Stomach (tissue), 8 donors: ENCODE measurements at regions not wholly inside any gene's neighbourhood (a gene's known extent, or its start where the extent isn't known, plus 50 kb on each side); places are given as distances from the start of the nearest gene placed in this dataset.

Experiments
- DNase-seq, 2 donors: peaks; one replicate each; pipeline versions ENCODE4 v3.0.0 to v3.0.0-alpha.2; 2013 to 2019
- H3K27ac ChIP-seq, 5 donors: fragments of 200-600 bp in 4 of 5; sonication (generic) in 4 of 5; one replicate each; pipeline ENCODE4 v1.5.1; 2013 to 2019; ENCODE audit warnings: mild to moderate bottlenecking in 1 of 5, moderate library complexity in 1 of 5
- H3K27me3 ChIP-seq, 3 donors: fragments of 200-600 bp; sonication (generic); one replicate each; pipeline ENCODE4 v1.5.1; 2017 to 2019; ENCODE audit warnings: mixed run types in 1 of 3
- H3K36me3 ChIP-seq, 4 donors: fragments of 200-600 bp; sonication (generic); 1 replicate in 3 of 4; 2 replicates in 1 of 4; pipeline ENCODE4 v1.5.1; 2016 to 2019
- H3K4me1 ChIP-seq, 4 donors: fragments of 200-600 bp; sonication (generic); one replicate each; pipeline ENCODE4 v1.5.1; 2016 to 2019
- H3K4me3 ChIP-seq, 4 donors: fragments of 200-600 bp; sonication (generic) in 3 of 4; one replicate each; pipeline ENCODE4 v1.5.1; 2016 to 2019; ENCODE audit warnings: mild to moderate bottlenecking in 1 of 4
- H3K9me3 ChIP-seq, 4 donors: fragments of 200-600 bp; sonication (generic); one replicate each; pipeline ENCODE4 v1.5.1; 2016 to 2019
- CTCF ChIP-seq, 7 experiments: fragments of 450-650 bp in 4 of 7; fragments of 200-600 bp in 3 of 7; sonication (generic) in 3 of 7; IDR thresholded peaks; one replicate each; pipeline ENCODE4 v1.5.1; 2016 to 2019; ENCODE audit warnings: antibody characterized with exemption in 7 of 7, control low read depth in 2 of 7, mild to moderate bottlenecking in 1 of 7
- EP300 ChIP-seq: sonication (generic); formaldehyde crosslinking; IDR thresholded peaks from one replicate; pipeline ENCODE4 v1.6.1; 2017; ENCODE audit warnings: antibody characterized with exemption
- POLR2A ChIP-seq, 4 donors: fragments of 450-650 bp; IDR thresholded peaks; one replicate each; pipeline ENCODE4 v1.6.1; 2016; ENCODE audit warnings: antibody characterized with exemption in 4 of 4, control low read depth in 2 of 4, mild to moderate bottlenecking in 1 of 4, moderate library complexity in 1 of 4
- POLR2AphosphoS5 ChIP-seq, 3 donors: sonication (generic); formaldehyde crosslinking; IDR thresholded peaks; one replicate each; pipeline ENCODE4 v1.6.1; 2016; ENCODE audit warnings: antibody characterized with exemption in 3 of 3
- WGBS, 5 donors: extraction: QIAGEN DNeasy Blood & Tissue Kit in 3 of 5; methylation state at CpG; one replicate each; pipeline versions ENCODE4 v1.1.5 to v1.1.7; 2013 to 2018; 5-methylcytosine and 5-hydroxymethylcytosine counted together
- intact Hi-C: fragments of 100-400 bp; cut with DNase I; formaldehyde crosslinking; loops from one replicate; pipeline ENCODE4 v1.15.1; 2023; ENCODE audit warnings: low total_unique reads
- donor health status: healthy with polysubstance abuse.
- donor health status: Bipolar disorder and iron deficiency.
- donor health status: healthy.

- H3K27me3 ChIP-seq: peaks cover 0 to 40% (median 23%) of the 10 kb centered on the region in 3 donors
- no peak for DNase-seq
- H3K9me3 ChIP-seq: no peaks in the 10 kb centered on the region
- peaks cover 23 to 55% (median 38%) of the 10 kb centered on the region in 4 donors for H3K4me1 ChIP-seq
- H3K36me3 ChIP-seq: no peaks in the 10 kb centered on the region
- WGBS, 5 donors: 18 to 36% (median 24%) methylated on average over 7 of the region's 7 CpGs
- peak overlapping the region; percentile 73 to 87 (median 84) for H3K27ac ChIP-seq
- no peak for TF ChIP-seq POLR2AphosphoS5 (IDR thresholded peaks at IDR 0.05)
- no peak for TF ChIP-seq CTCF (IDR thresholded peaks at IDR 0.05)
- no peak for TF ChIP-seq POLR2A (IDR thresholded peaks at IDR 0.05)
- TF ChIP-seq EP300: no peak
- H3K4me3 ChIP-seq: peak overlapping the region in 3 of 4 donors; percentile 7 to 66 (median 37)
- intact Hi-C loops: no loop called here
Observed at GRCh38 chr17:72588561-72588960, 467.7 kb downstream of the SOX9 start.

- Histone ChIP-seq H3K4me1 (peaks cover 23 to 55% (median 38%) of the 10 kb centered on the region in 4 donors), H3K4me3 (peak overlapping the region in 3 of 4 donors; percentile 7 to 73 (median 66)), H3K36me3 (no peaks in the 10 kb centered on the region), H3K9me3 (no peaks in the 10 kb centered on the region), H3K27me3 (peaks cover 0 to 44% (median 23%) of the 10 kb centered on the region in 3 donors), H3K27ac (peak overlapping the region; percentile 73 to 87 (median 84))
- intact Hi-C loops: no loop called here
- peak; percentile 84 to 92 for DNase-seq
- TF ChIP-seq POLR2AphosphoS5 (IDR thresholded peaks at IDR 0.05): peak in 2 of 3 donors; percentile 84 to 90
- no peak for TF ChIP-seq POLR2A (IDR thresholded peaks at IDR 0.05)
- TF ChIP-seq CTCF (IDR thresholded peaks at IDR 0.05): no peak
- TF ChIP-seq EP300: no peak
- 16 to 36% (median 24%) methylated on average over 11 of the region's 11 CpGs for WGBS, 5 donors
Observed at GRCh38 chr17:72588961-72589360, 468.1 kb downstream of the SOX9 start.

GRCh38 chr17:72590382-72590781 lies 469.6 kb downstream of the SOX9 start:
- Histone ChIP-seq H3K27ac (peak overlapping the region in 4 of 5 donors; percentile 81 to 89 (median 84)), H3K9me3 (no peaks in the 10 kb centered on the region), H3K36me3 (no peaks in the 10 kb centered on the region), H3K27me3 (peaks cover 0 to 44% (median 23%) of the 10 kb centered on the region in 3 donors), H3K4me3 (peak overlapping the region; percentile 62 to 73 (median 65)), H3K4me1 (peaks cover 23 to 55% (median 38%) of the 10 kb centered on the region in 4 donors)
- intact Hi-C loops: no loop called here
- no peak for DNase-seq
- WGBS, 5 donors: 26 to 39% (median 34%) methylated on average over 3 of the region's 3 CpGs
- no peak for TF ChIP-seq POLR2AphosphoS5 (IDR thresholded peaks at IDR 0.05)
- no peak for TF ChIP-seq POLR2A (IDR thresholded peaks at IDR 0.05)
- TF ChIP-seq EP300: no peak
- TF ChIP-seq CTCF (IDR thresholded peaks at IDR 0.05): no peak

- Histone ChIP-seq H3K36me3 (no peaks in the 10 kb centered on the region), H3K27ac (peak overlapping the region; percentile 75 to 89 (median 81)), H3K4me1 (peaks cover 23 to 55% (median 38%) of the 10 kb centered on the region in 4 donors), H3K4me3 (peak overlapping the region; percentile 62 to 73 (median 65)), H3K9me3 (no peaks in the 10 kb centered on the region), H3K27me3 (peaks cover 0 to 44% (median 23%) of the 10 kb centered on the region in 3 donors)
- TF ChIP-seq CTCF (IDR thresholded peaks at IDR 0.05) (no peak), POLR2AphosphoS5 (IDR thresholded peaks at IDR 0.05) (no peak), POLR2A (IDR thresholded peaks at IDR 0.05) (no peak), EP300 (no peak)
- 20 to 38% (median 23%) methylated on average over 8 to 9 of the region's 9 CpGs for WGBS, 5 donors
- intact Hi-C loops: no loop called here
- no peak for DNase-seq
Observed at GRCh38 chr17:72590882-72591281, 470.1 kb downstream of the SOX9 start.
